Epithelial cell of esophagus (primary cell): ENCODE measurements at regions not wholly inside any gene's neighbourhood (a gene's known extent, or its start where the extent isn't known, plus 50 kb on each side); places are given as distances from the start of the nearest gene placed in this dataset.

Experiments
- DNase-seq: peaks from one replicate; pipeline ENCODE4 v3.0.0; 2010; ENCODE audit warnings: low read depth
- H3K4me3 ChIP-seq: 2 replicates; pipeline ENCODE4 v1.5.1; 2011; ENCODE audit warnings: mild to moderate bottlenecking, low read length, control low read depth
- TF ChIP-seq, protein P1 (sequence below): IDR thresholded peaks from 2 replicates; pipeline ENCODE4 v1.5.1; 2011; ENCODE audit warnings: low read depth, mild to moderate bottlenecking, low read length, control low read depth, inconsistent platforms; ENCODE audit not compliant: insufficient read depth; ENCODE audit errors: missing control alignments

DNA sequence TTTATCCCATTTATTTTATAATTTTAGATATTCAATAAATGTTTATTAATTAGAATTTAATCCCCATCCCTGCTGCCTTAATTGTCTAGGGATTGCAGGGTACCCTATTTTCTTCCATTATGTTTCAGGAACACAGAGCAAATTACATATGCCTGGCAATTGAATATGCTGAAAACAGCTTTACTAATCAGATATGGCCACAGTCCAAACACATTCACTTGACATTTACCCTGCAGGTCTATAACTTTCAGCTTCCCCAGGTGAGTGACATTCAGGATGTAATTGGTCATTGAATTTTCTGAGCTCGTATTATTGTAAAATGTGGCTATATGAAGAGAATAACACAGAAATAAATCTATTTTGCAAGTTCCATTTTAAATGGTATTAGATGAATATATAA lies 218.7 kb upstream of the NDST4 start:
- TF ChIP-seq, protein P1, sequence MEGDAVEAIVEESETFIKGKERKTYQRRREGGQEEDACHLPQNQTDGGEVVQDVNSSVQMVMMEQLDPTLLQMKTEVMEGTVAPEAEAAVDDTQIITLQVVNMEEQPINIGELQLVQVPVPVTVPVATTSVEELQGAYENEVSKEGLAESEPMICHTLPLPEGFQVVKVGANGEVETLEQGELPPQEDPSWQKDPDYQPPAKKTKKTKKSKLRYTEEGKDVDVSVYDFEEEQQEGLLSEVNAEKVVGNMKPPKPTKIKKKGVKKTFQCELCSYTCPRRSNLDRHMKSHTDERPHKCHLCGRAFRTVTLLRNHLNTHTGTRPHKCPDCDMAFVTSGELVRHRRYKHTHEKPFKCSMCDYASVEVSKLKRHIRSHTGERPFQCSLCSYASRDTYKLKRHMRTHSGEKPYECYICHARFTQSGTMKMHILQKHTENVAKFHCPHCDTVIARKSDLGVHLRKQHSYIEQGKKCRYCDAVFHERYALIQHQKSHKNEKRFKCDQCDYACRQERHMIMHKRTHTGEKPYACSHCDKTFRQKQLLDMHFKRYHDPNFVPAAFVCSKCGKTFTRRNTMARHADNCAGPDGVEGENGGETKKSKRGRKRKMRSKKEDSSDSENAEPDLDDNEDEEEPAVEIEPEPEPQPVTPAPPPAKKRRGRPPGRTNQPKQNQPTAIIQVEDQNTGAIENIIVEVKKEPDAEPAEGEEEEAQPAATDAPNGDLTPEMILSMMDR, result no peak
- no peak overlapping the region for H3K4me3 ChIP-seq
- no peak for DNase-seq

DNA sequence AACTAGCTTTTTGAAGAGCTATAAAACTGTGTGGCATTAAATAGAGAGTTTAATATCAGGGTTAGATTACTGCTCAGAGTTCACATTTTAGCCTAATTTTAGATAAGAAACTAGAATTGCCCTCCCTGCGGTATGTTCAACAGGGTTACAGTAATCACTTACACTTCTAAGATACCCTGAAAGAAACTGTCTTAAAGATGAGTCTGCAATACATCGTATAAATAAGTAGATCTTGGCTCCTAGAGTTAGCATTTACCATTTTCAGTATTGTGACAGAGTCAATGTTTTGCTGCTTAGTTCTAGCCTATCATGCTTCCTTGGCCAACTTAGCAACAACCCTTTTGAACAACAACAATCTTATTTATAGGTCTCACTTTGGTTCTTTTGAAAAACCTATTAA lies 217.8 kb upstream of the NDST4 start:
- TF ChIP-seq, protein P1, result no peak
- H3K4me3 ChIP-seq, result no peak overlapping the region
- no peak for DNase-seq

DNA sequence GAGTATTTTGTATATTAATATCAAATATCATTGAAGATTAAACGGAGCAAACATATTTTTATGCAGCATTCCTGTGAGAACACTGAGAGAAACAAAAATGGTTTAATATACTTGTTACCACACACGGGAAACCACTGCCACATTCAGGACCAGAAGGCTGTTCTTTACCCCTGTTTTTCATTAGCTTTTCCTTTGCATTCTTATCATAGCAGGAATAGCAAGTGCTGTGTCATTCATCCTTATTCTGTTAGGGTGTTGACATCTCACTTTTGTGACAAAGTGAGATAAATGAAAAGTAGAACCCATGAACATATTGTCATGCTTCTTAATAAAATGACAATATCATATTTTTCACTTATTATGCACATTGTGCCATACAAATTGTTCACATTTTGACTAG lies 212.4 kb upstream of the NDST4 start:
- no peak for DNase-seq
- TF ChIP-seq, protein P1, result no peak
- H3K4me3 ChIP-seq, result no peak overlapping the region

DNA sequence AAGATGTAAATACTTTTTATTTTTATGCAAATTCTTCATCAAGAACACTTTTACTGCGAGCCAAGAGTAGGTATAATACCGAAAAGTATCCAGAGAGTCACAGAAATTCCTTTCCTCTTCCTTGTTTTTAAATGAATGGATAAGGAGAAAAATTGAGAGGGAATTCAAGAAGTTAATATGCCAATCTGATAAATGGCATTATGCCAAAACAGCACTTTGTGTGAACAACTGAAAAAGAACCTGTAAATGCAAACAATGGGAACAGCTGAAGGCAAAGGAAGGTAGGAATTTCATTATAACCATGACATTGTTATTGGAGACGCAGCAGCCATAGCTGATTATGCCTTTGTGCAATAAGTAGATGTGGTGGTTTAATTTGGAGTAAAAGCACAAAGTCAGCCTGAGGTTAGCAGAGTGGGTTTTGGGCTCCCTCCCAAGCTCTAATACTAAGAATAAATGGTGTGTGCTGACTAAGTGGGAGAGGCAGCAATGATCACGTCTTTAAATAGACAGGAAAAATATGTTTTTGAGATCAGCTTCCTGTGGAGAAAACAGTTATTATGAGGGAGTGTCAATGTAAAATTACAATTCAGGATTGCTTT lies 209.8 kb upstream of the NDST4 start:
- DNase-seq, result no peak
- TF ChIP-seq, protein P1, result no peak
- no peak overlapping the region for H3K4me3 ChIP-seq

DNA sequence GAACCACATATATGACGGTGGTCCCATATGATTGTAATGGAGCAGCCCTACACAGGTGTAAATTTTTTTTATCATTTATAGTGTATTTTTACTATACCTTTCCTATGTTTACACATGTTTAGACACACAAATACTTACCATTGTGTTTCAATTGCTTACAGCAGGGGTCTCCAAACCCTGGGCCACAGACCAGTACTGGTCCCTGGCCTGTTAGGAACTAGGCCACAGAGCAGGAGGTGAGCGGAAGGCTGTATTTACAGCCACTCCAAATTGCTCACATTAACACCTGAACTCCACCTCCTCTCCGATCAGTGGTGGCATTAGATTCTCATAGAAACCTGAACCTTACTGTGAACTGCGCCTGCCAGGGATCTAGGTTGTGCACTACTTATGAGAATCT lies 201.8 kb upstream of the NDST4 start:
- TF ChIP-seq, protein P1, result no peak
- no peak overlapping the region for H3K4me3 ChIP-seq
- no peak for DNase-seq

DNA sequence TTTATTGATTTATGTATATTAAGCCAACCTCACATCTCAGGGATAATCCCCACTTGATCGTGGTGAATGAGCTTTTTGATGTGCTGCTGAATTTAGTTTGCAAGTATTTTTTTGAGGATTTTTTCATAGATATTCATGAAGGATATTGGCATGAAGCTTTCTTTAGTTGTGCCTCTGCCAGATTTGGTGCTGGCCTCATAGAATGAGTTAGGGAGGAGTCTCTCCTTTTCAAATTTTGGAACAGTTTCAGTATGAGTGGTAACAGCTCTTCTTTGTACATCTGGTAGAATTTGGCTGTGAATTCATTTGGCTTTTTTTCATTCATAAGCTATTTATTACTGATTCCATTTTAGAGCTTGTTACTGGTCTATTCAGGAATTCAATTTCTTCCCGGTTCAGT lies 197.2 kb upstream of the NDST4 start:
- TF ChIP-seq, protein P1, result no peak
- DNase-seq, result no peak
- no peak overlapping the region for H3K4me3 ChIP-seq

DNA sequence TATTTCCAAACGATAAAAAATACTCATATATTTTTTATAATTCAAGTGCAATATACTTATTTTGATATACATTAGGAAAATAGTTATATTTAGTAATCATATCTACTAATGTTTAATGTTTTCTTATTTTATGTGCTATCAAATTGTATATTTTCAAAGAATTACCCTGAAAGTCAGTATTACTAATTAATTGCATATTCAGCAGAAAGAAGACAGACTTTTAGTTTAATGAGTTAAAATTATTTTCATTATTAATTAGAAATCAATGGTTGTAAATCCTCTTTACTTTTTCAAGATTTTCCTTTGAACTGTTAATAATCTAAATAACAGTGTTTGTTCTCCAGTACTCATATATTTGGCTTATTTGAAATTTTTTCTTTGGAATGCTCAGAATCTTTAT lies 181.3 kb upstream of the NDST4 start:
- DNase-seq, result no peak
- TF ChIP-seq, protein P1, result no peak
- no peak overlapping the region for H3K4me3 ChIP-seq
